ENCODE measurements at regions not wholly inside any gene's neighbourhood (a gene's known extent, or its start where the extent isn't known, plus 50 kb on each side); places are given as distances from the start of the nearest gene placed in this dataset.

DNA sequence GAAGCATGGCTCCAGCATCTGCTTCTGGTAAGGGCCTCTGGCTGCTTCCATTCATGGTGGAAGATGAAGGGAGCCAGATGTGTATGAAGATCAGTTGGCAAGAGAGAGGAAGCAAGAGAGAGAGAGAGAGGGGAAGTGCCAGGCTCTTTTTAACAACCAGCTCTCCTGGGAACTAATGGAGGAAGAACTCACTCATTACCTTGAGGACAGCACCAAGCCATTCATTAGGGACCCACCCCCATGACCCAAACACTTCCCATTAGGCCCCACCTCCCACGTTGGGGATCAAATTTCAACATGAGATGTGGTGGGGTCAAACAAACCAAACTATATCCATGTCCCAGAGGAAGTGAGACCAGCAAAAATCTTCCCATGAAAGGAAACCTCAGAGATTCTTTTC lies 124.8 kb upstream of the SIX2 start:
- no peak for DNase-seq

DNA sequence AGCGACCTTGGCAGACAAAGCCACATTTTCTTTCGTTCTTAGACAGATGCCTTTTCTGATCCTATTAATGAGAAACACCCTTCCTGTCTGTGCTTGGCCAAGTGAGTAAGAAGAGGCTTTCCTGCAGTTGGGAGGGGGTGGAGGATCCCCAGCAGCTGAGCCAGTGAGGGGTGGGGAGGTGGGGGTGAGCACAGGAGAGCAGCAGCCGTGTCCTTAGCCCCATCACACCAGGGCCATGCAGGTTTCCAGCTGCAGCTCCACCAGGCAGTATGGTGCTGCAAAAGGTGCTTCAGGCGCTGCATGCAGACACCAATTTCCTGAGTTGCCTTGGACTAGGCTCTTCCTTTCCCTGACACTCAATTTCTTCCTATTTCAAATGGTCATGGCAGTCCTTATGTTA lies 123.3 kb upstream of the SIX2 start:
- no peak for DNase-seq

DNA sequence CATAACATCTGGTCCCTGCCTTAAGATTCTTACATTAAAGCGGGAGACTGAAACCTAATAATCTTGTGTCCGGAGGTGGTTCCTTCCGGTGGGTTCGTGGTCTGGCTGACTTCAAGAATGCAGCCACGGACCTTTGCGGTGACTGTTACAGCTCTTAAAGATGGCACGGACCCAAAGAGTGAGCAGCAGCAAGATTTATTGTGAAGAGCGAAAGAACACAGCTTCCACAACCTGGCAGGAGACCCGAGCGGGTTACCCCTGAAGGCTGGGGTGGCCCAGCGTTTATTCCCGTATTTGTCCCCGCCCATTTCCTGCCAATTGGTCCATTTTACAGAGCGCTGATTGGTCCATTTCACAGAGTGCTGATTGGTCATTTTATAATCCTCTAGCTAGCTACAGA lies 122.3 kb upstream of the SIX2 start:
- DNase-seq = no peak

DNA sequence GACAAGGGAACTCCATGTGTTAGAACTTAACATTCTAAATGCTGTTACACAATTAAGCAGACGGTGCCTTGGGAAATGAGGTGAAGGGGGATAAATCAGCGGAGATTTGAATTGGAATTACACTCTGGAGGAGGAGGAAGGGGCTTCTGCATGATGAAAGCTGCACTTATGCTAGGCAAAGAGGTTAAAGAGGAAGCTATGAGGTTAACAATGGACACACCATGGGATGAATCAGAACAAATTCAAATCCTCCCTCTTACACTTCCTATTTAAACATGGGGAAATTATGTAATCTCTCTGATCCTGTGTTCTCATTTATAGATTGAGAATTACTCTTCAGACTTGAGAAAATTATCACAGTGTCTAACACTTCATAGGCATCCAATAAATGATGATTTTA lies 121.5 kb upstream of the SIX2 start:
- no peak for DNase-seq

DNA sequence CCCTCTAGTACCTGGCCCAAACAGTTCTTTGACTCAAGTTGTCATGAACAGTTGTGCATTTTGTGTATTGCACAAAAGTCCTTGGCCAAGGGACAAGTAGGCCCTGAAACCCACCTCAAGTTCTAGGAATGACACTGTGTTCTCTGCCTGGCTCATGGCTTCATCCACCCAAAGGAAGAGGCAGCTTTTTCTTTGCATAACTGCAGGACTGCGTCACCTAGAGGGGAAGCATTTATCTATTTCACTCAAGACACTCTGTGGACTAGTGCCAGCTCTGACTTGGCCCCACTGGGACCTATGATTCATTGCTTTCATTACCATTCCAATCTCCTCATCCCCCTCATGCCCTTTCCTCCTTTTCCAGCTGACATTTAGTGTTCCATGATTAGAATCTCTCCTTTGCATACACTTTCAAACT lies 119.3 kb upstream of the SIX2 start:
- no peak for DNase-seq

DNA sequence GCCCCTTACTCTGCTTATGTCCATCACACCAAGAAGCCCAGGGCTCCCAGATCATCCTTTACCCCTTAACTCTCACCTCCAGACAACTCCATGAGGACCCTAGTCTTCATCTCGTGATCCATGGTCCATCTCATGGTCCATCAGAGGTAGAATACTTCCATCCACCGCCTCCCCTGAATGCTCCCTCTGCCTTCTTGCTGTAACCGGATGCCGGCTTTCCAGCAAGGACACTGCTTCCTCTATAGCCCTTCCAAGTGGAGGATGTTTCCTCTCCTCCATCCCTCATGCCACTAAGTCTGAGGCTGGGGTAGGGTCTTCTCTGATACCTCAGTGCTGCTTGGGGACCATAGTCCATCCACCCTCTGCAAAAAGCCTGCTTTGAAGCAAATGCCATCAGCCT lies 118.6 kb upstream of the SIX2 start:
- no peak for DNase-seq

DNA sequence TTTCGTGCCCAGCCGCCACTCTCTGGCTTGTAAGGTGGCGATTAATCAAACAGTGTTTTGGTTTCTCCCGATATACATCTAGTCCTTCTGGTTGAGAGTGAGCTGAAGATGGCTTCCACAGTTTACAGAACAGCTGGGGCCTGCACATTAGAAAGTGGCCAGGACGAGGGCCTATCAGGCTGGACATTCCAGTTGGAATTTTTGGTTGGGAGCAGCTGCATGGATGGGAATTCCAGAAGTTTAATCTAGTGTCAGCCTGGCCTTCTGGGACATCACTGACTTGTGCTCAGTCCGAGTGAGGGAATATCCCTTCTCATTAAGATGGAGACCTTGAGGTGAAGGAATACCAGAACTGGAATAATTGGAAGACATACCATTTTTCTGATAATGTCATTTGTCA lies 118.1 kb upstream of the SIX2 start:
- DNase-seq = no peak

DNA sequence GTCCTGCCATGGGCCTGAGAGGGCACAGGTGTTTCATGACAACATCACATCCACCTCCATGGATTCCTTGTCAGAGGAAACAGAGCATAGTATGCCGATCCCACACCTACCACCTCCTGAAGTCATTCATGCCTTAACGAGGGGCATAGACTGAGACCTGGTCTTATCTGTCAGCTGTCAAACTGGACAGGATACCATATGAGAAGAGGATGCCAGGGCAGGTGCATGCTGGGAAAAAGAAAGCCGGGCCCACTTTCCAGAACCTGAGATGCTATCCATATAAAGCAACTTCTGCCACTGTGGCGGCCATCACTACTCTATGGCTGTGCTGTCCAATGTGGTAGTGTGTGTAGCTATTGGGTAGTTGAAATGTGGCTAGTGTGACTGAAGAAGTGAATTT lies 116.0 kb upstream of the SIX2 start:
- DNase-seq = no peak

DNA sequence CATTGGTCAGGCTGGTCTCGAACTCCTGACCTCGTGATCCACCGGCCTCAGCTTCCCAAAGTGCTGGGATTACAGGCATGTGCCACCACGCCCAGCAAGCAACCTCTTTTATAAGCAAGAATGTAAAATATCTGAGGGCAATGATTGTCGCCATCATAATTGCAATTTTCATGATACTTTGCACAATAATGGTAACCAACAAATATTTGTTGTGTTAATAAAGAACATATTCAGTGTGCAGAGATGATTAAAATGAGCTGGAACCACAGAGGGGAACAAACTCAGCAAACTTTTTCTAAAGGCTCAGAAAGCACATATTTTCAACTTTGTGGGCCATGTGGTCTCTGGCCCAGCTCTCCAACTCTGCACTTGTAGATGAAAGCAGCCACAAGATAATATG lies 115.2 kb upstream of the SIX2 start:
- DNase-seq = no peak

DNA sequence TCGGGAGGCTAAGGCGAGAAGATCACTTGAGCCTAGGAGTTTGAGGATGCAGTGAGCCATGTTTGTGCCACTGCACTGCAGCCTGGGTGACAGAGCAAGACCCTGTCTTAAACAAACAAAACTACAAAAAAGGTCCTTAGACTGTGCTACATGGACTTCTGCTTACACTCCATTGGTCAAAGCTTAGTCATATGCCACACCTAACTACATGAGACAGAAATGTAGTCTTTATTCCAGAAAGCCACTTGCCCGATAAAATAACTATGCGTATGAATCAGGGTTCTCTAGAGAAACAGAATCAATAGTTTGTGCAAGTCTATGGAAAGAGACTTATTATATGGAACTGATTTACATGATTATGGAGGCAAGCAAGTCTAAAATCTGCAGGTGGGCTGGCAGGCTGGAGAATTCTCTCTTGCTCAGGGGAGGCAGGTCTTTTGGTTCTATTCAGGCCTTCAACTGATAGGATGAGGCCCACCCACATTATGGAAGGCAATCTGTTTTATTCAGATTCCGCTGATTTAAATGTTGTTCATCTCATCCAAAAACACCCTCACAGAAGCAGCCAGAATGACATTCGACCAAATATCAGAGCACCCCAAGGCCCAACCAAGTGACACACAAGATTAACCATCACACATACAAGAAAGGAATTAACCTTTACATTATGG lies 114.4 kb upstream of the SIX2 start:
- DNase-seq = no peak

DNA sequence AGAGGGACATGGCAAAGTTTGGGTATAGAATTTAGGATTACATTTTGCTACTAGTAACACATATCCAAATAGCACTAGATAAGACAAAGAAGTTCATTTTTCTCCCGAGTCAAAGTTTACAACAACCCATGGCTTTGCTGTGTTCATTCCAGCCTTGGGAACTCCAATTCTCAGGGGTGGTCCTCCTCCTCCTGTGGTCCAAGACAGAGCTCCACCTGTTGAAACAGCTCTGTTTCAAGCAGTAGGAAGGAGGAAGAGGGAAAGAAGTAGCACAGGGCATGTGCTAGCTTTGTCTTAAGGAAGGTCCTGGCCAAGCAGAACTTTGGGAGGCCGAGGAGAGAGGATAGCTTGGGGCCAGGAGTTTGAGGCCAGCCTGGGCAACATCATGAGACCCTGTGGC lies 113.8 kb upstream of the SIX2 start:
- no peak for DNase-seq

DNA sequence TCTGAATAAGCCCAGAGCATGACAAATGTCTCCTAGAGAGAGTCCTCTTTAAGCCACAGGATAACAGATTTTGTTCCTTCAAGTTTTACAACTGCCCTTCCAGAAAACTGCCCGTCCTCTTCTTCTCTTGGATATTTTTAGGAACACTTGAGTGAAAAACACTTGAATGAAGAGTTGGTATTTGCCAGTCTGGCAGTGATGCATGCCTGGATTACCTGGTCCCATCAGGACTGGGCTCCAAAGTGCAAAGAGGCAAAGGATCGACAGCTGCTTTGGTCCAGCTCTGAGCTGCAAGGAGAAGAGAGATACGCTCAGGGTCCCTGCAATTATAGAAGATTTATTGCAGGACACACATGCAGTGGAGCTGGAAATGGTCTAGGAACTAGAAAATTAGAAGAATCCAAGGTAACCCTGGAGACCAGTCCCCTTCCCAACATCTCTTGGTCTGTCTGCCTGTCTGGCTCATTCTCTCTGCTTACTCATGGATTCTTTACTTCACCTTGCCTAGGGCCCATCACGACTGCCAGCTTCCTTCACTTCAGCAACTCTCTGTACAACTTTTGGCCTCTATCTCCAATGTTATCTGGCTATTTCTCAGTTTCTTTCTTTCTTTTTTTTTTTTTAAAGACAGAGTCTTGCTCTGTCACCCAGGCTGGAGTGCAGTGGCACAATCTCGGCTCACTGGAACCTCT lies 112.1 kb upstream of the SIX2 start:
- no peak for DNase-seq

DNA sequence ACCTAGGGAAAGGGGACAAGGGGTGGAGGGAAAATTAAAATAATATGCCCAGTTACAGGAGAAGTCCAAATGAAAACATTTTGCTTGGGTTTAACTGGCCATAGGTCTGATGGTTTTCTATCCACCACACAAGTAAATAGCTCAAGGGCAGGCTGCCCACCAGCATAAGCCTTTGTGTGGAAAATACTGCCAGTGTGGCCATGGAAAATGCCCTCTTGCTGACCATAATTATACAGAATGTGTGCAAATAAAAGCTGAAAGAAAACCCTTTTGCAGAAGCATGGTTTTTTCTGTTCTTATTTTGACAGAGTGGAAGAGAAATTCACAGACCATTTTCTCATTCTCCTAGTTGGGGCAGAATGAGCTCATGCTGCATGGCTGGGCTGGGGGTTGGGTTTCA lies 111.3 kb upstream of the SIX2 start:
- no peak for DNase-seq

DNA sequence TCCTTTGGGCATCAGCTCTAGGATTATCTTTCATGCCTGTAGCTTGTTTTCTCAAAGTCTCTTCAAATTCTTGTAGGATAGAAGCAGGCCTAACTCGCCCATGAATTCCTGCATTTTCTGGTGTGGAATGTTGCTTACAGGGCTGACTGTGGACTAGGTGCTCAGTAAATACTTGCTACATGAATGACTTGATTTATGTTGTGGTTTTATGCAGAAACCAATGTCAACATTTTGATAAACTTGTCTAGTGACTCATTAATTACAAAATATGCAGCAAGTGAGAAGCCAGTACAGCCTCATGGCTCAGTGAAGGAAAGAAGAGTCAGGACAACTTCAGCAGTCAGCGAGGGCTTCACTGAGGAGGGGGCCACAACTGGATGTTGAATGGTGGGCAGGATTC lies 110.6 kb upstream of the SIX2 start:
- no peak for DNase-seq

DNA sequence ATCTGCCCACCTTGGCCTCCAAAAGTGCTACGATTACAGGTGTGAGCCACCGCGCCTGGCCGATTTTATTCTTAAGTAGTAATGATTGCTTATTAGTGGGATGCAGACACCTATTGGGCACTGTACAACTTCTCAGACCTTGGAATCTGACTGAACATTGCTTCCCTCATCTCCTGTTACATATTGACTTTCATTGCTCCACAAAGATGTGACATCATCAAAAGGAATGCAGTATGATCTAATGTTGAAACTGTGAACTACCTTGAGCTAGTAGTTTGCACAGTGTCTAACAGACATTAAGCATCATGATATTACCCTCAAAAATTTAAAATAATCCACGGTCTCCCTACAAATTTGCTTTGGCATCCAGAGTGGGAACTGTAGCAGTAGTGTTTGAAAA lies 109.8 kb upstream of the SIX2 start:
- no peak for DNase-seq

DNA sequence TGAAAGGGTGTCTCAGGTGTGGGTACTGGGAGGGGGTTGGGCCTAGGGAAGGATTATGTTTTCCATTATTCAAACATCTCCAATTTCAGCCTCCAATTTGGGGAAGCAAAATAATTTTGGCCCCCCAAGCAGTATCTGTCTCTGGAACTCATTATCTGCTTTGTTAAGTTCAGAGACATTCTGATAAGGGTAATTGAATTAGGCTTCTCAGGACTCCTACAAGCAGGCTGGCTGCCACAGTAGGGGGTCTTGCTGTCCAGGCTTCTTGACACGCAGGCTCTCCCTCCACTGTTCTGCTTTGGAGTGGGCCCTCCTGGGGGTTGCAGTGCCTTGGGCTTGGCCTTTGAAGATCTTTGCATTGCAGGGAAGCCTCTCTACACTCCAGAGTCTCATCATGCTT lies 108.1 kb upstream of the SIX2 start:
- no peak for DNase-seq

DNA sequence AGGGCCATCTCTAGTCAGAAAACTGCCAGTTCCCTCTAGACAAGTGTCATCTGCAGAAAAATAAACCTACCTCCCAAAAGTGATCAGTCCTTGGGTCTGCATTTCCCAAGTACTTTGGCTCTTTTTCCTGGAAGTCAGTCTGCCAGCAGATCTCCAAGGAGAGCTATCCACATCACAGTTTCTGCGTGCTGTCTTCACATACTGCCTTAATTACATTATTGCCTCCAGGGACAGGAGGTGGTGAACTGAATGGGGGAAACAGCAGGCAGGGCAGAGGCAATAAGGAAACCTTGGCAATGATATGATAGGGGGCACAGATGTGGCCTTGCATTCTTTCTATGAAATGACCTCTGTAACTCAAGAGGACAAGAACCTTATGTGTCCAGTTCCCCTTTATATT lies 105.9 kb upstream of the SIX2 start:
- DNase-seq = no peak

DNA sequence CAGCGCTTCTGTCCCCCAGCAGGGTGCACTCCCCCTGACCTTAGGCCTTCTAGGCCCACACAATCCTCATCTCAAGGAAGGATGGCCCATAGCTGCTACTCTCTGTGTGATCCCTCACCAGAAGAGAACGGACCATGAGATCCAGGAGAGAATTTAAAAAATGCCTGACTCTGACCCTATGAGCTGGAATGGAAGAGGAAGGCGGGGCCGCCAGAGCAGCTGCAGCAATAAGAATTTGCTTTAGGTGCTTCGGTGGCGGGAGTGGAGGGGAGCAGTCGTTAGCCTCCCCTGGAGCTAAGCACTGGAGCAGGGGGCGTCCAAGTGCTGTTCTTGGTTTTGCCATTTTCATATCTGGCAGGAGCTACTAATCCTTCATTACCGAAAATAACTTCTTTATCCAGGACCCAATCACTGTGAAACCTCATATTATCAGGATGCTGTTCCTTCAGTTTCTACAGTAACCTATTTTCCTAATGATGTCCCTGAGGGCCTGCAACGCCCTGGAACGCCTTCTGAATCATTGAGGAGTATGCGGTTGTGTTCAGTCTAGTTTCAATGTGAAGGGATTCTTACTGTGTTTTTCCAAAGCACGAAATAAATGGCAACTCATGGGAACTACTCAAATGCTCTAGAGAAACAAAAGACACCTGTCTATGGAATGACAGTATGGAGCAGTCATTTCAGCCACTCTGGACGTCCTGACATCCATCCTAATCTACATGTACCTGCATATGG lies 105.1 kb upstream of the SIX2 start:
- DNase-seq = no peak

DNA sequence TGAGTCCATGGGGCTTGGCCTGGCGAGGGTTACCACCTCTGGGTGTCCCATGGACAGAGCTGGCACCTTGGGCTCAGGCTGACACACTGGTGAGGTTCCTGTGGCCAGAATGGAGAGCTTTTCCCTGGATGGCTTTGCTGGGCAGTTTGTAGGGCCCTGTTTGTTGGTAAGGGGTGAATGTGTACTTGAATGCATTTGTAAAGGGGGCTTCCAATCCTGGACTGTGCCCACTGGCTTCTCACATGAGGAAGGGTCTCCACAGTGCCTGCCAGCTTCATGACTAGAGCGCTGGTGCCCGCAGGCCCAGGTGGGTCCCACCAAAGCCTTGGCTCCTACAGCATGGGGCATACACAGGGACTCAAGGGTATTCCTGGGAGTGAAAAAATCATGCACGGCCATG lies 103.5 kb upstream of the SIX2 start:
- DNase-seq = no peak

DNA sequence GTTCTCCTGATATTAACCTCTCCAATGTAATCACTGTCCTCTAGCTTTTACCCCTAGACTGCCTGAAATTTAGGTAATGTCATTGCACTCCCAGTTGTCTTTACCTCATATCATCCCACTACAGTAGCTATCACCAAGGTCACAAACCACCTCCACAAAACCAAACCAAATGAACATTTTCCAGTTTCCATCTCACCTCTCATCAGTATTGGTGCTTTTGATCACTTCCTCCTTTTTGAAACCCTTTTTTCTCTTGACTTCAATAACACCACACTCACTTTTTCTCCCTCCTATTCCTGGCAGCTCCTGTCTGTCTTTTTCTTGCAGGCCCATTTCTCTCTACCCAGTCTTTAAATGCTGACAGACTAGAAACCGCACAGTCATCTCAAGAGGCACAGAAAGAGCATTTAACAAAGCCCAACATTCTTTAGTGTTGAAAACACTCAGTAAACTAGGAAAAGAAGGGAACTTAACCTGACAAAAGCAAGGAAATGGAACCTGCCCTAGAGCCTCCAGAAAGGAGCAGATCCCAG lies 95.9 kb upstream of the SIX2 start:
- DNase-seq = no peak

DNA sequence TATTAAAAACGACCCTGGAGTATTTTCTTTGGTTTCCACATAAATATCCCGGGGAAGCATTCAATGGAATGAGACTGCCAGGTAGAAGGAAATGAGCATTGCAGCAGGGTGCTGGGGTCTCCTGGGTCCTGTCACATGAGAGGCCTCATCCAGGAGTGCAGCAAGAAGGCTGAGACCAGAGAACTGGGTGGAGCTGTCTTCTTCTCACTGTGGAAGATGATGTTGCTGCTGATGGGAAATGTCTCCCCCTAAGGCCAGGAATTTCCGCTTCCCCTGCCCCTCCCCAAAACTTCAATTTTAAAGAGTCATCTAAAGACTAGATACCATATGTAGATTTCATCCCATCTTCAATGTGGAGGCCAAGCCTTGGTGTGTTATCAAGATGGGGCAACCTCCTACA lies 95.2 kb upstream of the SIX2 start:
- DNase-seq = no peak

DNA sequence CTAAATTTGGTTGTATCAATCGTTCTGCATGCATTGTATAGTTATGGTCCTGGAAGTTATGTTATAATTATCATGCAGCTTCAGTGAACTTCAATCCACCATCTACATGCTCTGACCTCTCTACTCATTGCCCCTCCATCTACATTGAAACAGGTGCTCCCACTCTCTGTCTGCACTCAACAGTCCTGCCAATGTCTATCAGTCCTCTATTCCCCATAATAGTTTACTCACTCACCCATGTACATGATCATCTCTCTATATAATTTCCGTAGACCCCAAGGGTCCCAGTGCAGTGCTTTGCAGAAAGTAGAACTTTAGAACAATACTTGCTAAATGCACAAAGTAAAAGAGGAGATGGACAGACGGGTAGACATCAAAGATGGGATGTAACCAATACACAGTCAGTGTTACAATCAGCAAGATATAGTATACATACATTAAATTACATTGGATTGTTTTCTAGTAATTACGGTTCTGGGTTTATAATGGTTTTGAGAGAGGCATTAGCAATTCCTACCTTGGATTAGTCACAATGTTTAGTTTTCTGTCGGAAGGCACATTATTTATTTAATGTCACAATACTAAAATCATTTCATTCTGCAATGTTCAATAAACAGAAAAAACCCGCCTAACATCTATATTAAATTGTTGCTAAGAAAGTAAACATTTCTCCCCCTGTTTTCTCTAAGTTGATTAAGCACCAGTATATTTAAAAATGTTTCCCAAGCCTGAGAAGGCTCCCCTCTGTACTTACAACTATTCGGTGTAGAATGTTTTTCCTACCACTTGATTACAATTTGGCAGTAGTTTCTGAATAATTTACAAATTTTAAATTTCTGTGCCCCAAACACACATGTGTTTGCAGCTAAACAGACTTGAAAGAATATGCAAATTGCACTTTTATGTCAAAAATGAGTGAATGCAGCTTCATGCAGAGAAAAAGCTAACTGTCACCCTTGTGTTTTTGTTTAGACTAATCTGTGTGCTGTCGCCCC lies 94.4 kb upstream of the SIX2 start:
- no peak for DNase-seq

DNA sequence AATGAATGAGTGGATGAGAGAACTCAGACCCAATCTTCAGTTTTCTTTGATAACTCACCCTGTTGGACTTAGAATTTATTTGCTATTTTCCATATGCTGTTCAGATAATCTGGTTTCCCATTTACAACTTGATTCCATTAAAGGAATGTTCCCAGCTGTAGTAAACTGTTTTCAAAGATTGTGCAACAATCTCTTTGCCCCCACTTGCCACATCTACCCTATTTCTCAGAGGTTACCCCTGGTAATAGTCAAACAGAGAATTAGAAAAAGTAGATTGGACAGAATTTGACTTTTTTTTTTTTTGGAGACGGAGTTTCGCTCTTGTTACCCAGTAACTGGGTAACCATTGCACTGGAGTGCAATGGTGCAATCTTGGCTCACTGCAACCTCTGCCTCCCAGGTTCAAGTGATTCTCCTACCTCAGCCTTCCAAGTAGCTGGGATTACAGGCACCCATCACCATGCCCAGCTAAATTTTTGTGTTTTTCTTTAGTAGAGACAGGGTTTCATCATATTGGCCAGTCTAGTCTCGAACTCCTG lies 93.4 kb upstream of the SIX2 start:
- DNase-seq = no peak

Measured in NCI-H1105 treated with DMSO at 0.1 percent for 48 hours (cell line).